Glutamatergic neuron (in vitro differentiated cells): ENCODE measurements at regions not wholly inside any gene's neighbourhood (a gene's known extent, or its start where the extent isn't known, plus 50 kb on each side); places are given as distances from the start of the nearest gene placed in this dataset.

Experiments used
- DNase-seq: peaks from one replicate; pipeline ENCODE4 v3.0.0; 2022
- H3K27ac Mint-ChIP-seq: one replicate; pipeline ENCODE4 v1.8.0; 2020; ENCODE audit warnings: mild to moderate bottlenecking, mixed read lengths, inconsistent platforms; ENCODE audit not compliant: unreplicated experiment
- H3K27me3 Mint-ChIP-seq: one replicate; pipeline ENCODE4 v1.8.0; 2020; ENCODE audit warnings: mild to moderate bottlenecking, moderate library complexity, mixed read lengths, inconsistent platforms; ENCODE audit not compliant: unreplicated experiment
- H3K36me3 Mint-ChIP-seq: one replicate; pipeline ENCODE4 v1.8.0; 2020; ENCODE audit warnings: mild to moderate bottlenecking, mixed read lengths, inconsistent platforms; ENCODE audit not compliant: unreplicated experiment
- H3K4me1 Mint-ChIP-seq: one replicate; pipeline ENCODE4 v1.8.0; 2020; ENCODE audit warnings: mild to moderate bottlenecking, low read depth, mixed read lengths, inconsistent platforms; ENCODE audit not compliant: unreplicated experiment
- H3K4me3 Mint-ChIP-seq: one replicate; pipeline ENCODE4 v1.8.0; 2020; ENCODE audit warnings: mild to moderate bottlenecking, mixed read lengths, inconsistent platforms; ENCODE audit not compliant: unreplicated experiment
- H3K9me3 Mint-ChIP-seq: one replicate; pipeline ENCODE4 v1.8.0; 2020; ENCODE audit warnings: mild to moderate bottlenecking, moderate library complexity, mixed read lengths, inconsistent platforms; ENCODE audit not compliant: unreplicated experiment
- CTCF ChIP-seq: fragments of 200-600 bp; sonication (generic); IDR thresholded peaks from one replicate; pipeline ENCODE4 v1.5.0; 2021; ENCODE audit not compliant: partially characterized antibody, unreplicated experiment

DNA sequence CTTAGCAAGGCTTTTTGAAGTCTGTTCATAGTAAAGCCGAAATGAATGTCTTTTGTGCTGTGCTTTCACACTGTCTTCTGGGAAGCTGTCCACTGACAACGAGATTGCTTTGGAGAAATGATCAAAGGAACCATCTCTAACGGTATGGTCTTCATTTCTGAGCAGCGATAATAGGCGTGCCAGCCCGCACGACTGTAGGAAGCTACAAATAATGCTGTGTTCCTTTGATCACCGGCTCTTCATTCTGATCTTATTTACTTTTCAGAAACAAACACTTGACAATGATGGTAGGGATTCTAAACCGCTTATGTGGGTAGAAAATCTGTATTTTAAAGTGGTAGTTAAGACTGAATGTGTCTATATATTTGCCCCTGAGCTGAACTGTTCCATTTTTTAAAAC lies 306.6 kb upstream of the EXOC2 start:
- no peak for DNase-seq
- Mint-ChIP-seq H3K4me3 (no peak overlapping the region), H3K27me3 (no peaks in the 10 kb centered on the region), H3K27ac (no peak overlapping the region), H3K36me3 (no peaks in the 10 kb centered on the region), H3K4me1 (no peaks in the 10 kb centered on the region), H3K9me3 (no peaks in the 10 kb centered on the region)
- no peak for TF ChIP-seq CTCF

DNA sequence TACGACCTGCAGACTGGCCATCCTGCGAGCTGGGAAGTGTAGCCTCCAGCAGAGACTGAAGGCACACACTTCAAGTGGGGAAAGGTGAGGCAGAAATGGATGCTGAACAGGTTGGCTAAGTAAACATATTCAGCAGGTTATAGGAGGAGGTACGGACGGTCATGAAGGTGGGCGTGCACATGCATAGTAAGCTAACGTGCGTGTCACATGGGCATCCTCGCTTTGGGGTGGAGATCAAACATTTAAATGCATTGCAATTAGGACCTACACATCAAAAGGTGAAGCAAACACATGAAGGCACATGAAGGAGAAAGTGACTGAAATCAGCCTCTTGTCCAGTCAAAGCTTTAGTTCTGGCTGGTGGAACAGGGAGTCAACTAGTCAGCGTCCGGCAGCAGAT lies 305.6 kb upstream of the EXOC2 start:
- no peaks in the 10 kb centered on the region for H3K9me3 Mint-ChIP-seq
- no peaks in the 10 kb centered on the region for H3K4me1 Mint-ChIP-seq
- no peak overlapping the region for H3K27ac Mint-ChIP-seq
- no peak for DNase-seq
- H3K27me3 Mint-ChIP-seq, result peaks cover 1% of the 10 kb centered on the region
- H3K4me3 Mint-ChIP-seq, result no peak overlapping the region
- H3K36me3 Mint-ChIP-seq, result no peaks in the 10 kb centered on the region
- no peak for TF ChIP-seq CTCF

GRCh38 chr6:996271-996852 lies 303.4 kb upstream of the EXOC2 start:
- H3K9me3 Mint-ChIP-seq, result no peaks in the 10 kb centered on the region
- no peaks in the 10 kb centered on the region for H3K4me1 Mint-ChIP-seq
- no peak overlapping the region for H3K27ac Mint-ChIP-seq
- peaks cover 1% of the 10 kb centered on the region for H3K27me3 Mint-ChIP-seq
- DNase-seq, result no peak
- no peak for TF ChIP-seq CTCF
- no peak overlapping the region for H3K4me3 Mint-ChIP-seq
- no peaks in the 10 kb centered on the region for H3K36me3 Mint-ChIP-seq

DNA sequence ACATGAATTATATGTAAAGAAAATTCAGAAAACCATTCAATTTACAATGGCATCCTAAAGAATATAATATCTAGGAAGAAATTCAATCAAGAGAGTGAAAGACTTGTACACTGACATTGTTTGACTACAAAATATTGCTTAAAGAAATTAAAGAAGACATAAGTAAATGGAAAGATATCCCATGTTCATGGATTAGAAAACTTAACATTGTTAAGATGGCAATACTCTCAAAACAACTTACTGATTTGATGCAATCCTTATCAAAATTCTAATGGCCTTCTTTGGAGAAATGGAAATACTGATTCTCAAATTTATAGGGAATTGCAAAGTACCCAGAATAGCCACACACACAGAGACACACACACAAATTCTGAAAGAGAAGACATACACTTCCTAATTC lies 298.3 kb upstream of the EXOC2 start:
- Mint-ChIP-seq H3K27ac (no peak overlapping the region), H3K36me3 (peaks cover 6% of the 10 kb centered on the region), H3K4me3 (no peak overlapping the region), H3K4me1 (no peaks in the 10 kb centered on the region), H3K27me3 (peaks cover 1% of the 10 kb centered on the region), H3K9me3 (no peaks in the 10 kb centered on the region)
- TF ChIP-seq CTCF, result no peak
- DNase-seq, result no peak

GRCh38 chr6:984031-984430 lies 291.1 kb upstream of the EXOC2 start:
- H3K27ac Mint-ChIP-seq, result no peak overlapping the region

More at GRCh38 chr6:984031-984430, 291.1 kb upstream of the EXOC2 start:
- no peak for DNase-seq
- H3K4me1 Mint-ChIP-seq, result no peaks in the 10 kb centered on the region
- no peaks in the 10 kb centered on the region for H3K27me3 Mint-ChIP-seq
- H3K4me3 Mint-ChIP-seq, result no peak overlapping the region
- no peak for TF ChIP-seq CTCF
- peaks cover 6% of the 10 kb centered on the region for H3K36me3 Mint-ChIP-seq
- H3K9me3 Mint-ChIP-seq, result peaks cover 3% of the 10 kb centered on the region
